AG04450 (cell line): ENCODE measurements at regions not wholly inside any gene's neighbourhood (a gene's known extent, or its start where the extent isn't known, plus 50 kb on each side); places are given as distances from the start of the nearest gene placed in this dataset.
A peak's percentile ranks its signal among the peaks of the same experiment; 100 is the strongest.
"Not testable (repeated sequence)": the region's sequence is repeated elsewhere in the genome, so short reads cannot be mapped to it uniquely, and the experiment has no call there.

Source experiments
- CTCF ChIA-PET: fragments of 300-600, 350-600 bp; formaldehyde crosslinking; extraction: SDS; loops from one replicate; lab custom pipeline; 2022; ENCODE audit warnings: antibody characterized with exemption, inconsistent platforms; lab: Charles Lee
- POLR2A ChIA-PET: fragments of 350-600 bp; formaldehyde crosslinking; extraction: SDS; loops from one replicate; lab custom pipeline; 2021; ENCODE audit warnings: antibody characterized with exemption, inconsistent platforms; lab: Yijun Ruan, JAX
- DNase-seq: peaks from one replicate; pipeline ENCODE4 v3.0.0-alpha.2; 2011; ENCODE audit warnings: low read depth, low spot score
- H3K27ac ChIP-seq: one replicate; pipeline ENCODE4 v1.5.1; 2012; ENCODE audit warnings: low read depth, low read length, control low read depth
- H3K27me3 ChIP-seq: one replicate; pipeline ENCODE4 v1.6.0; 2012; ENCODE audit warnings: low read length; ENCODE audit not compliant: control insufficient read depth, insufficient read depth
- H3K4me3 ChIP-seq: 2 replicates; pipeline ENCODE4 v1.5.1; 2011; ENCODE audit warnings: mild to moderate bottlenecking, low read depth, low read length, control low read depth
- H3K9me3 ChIP-seq: 2 replicates; pipeline ENCODE4 v1.5.1; 2012; ENCODE audit warnings: low read length; ENCODE audit not compliant: control insufficient read depth, insufficient read depth
- CTCF ChIP-seq: IDR thresholded peaks from 2 replicates; pipeline ENCODE4 v1.5.1; 2011; ENCODE audit warnings: low read depth, low read length, control low read depth, inconsistent platforms

DNA sequence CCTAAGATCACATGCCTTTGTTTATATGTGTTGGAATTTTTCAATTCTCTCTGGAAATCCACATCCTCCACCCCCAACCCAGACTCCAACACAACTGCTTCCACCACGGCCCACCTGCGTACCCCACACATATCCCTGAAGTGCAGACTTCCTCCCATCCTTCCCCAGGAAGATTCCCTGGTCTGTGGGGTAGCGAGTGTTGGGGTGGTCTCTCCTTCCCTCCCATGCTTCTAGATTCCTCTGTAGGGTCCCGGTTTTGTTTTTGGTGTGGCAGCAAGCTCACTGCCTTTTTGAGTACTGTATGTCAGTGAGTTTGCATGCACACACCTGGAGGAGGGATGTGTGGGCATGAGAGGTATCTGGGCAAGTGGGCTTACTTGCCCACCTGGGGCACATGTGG is 127.6 kb downstream of the MRPL14 start:
- ChIA-PET CTCF (no interaction called here), POLR2A (interaction anchor here (1.0 kb wide), 1 partner anchor 9 kb away, joined by 5 read pairs; no protein-coding TSS in a partner anchor)
- no peak overlapping the region for H3K4me3 ChIP-seq
- H3K27ac ChIP-seq, result no peak overlapping the region
- no peak for DNase-seq
- no peaks in the 10 kb centered on the region for H3K27me3 ChIP-seq
- no peaks in the 10 kb centered on the region; the same call in 1 of the 2 replicates for H3K9me3 ChIP-seq
- no peak for TF ChIP-seq CTCF

DNA sequence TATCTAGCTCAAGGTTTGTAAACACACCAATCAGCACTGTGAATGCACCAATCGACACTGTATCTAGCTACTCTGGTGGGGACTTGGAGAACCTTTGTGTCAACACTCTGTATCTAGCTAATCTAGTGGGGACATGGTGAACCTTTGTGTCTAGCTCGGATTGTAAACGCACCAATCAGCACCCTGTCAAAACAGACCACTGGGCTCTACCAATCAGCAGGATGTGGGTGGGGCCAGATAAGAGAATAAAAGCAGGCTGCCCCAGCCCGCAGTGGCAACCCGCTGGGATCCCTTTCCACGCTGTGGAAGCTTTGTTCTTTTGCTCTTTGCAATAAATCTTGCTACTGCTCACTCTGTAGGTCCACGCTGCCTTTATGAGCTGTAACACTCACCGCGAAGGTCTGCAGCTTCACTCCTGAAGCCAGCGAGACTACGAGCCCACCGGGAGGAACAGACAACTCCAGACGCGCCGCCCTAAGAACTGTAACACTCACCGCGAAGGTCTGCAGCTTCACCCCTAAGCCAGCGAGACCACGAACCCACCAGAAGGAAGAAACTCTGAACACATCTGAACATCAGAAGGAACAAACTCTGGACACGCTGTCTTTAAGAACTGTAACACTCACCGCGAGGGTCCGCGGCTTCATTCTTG is 128.5 kb downstream of the MRPL14 start:
- POLR2A ChIA-PET, result interaction anchor here (0.7 kb wide), 1 partner anchor 469 kb away, joined by 4 read pairs; no protein-coding TSS in a partner anchor
- H3K27me3 ChIP-seq, H3K27ac ChIP-seq, DNase-seq, H3K4me3 ChIP-seq, H3K9me3 ChIP-seq: not testable (repeated sequence)
- CTCF ChIA-PET, result interaction anchor here (1.1 kb wide), 1 partner anchor 390 kb away, joined by 3 read pairs; no protein-coding TSS in a partner anchor

GRCh38 chr6:43997990-43998585 is 129.2 kb downstream of the MRPL14 start:
- CTCF ChIA-PET, result interaction anchor here (1.1 kb wide), 1 partner anchor 389 kb away, joined by 3 read pairs; no protein-coding TSS in a partner anchor
- not testable (repeated sequence) for H3K27ac ChIP-seq, DNase-seq, H3K9me3 ChIP-seq, H3K27me3 ChIP-seq, H3K4me3 ChIP-seq
- POLR2A ChIA-PET, result interaction anchor here (0.7 kb wide), 1 partner anchor 469 kb away, joined by 4 read pairs; no protein-coding TSS in a partner anchor

GRCh38 chr6:43997345-43997677 is 129.9 kb downstream of the MRPL14 start:
- POLR2A ChIA-PET, result no interaction called here
- Histone ChIP-seq H3K27ac (no peak overlapping the region), H3K9me3 (no peaks in the 10 kb centered on the region), H3K4me3 (no peak overlapping the region), H3K27me3 (no peaks in the 10 kb centered on the region)
- no peak for TF ChIP-seq CTCF
- CTCF ChIA-PET, result interaction anchor here (1.2 to 1.4 kb wide), 2 partner anchors 81 to 223 kb away, joined by 3 read pairs; no protein-coding TSS in a partner anchor
- no peak for DNase-seq

GRCh38 chr6:43996618-43997344 is 130.5 kb downstream of the MRPL14 start:
- Histone ChIP-seq H3K27ac (peak overlapping the region; percentile 62), H3K9me3 (no peaks in the 10 kb centered on the region), H3K4me3 (no peak overlapping the region), H3K27me3 (no peaks in the 10 kb centered on the region)
- DNase-seq, result no peak
- ChIA-PET CTCF (interaction anchor here (1.0 to 1.4 kb wide), 3 partner anchors 82 to 228 kb away, joined by 3 read pairs; no protein-coding TSS in a partner anchor), POLR2A (no interaction called here)
- TF ChIP-seq CTCF, result no peak
